ENCODE measurements at regions not wholly inside any gene's neighbourhood (a gene's known extent, or its start where the extent isn't known, plus 50 kb on each side); places are given as distances from the start of the nearest gene placed in this dataset.

DNA sequence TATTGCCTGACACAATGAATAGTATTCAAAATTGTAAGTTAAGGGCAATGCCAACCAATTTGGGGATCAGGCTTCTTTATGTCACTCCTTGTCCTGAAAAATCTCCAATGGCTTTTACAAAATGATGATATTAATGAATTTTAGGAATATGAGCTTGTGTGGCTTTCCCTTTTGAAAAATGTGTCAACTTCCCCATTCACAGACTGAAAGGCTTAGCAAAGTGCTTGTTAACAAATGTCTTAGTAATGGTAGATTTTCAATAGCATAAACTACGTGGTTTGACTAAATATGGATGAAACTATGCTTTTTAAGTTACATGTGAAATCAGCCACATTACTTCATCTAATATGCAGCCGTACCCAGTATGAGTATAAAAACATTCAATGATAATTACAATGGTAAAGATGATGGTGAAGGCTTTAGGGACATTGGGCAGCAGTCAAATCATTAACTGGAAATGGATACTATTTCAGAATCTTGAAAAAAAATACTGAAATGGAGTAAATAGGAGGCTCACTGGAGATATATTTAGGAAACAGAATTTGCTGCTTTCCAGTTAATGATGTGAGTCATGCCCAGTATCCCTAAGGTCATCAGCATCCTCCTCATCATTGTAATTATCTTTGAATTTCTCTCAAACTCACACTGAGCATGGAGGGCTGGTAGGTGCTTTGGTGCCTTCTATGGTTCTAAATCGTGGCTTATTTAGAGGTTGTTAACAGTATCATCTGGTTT lies 113.3 kb upstream of the ZNF608 start:
- TF ChIP-seq, protein P1, sequence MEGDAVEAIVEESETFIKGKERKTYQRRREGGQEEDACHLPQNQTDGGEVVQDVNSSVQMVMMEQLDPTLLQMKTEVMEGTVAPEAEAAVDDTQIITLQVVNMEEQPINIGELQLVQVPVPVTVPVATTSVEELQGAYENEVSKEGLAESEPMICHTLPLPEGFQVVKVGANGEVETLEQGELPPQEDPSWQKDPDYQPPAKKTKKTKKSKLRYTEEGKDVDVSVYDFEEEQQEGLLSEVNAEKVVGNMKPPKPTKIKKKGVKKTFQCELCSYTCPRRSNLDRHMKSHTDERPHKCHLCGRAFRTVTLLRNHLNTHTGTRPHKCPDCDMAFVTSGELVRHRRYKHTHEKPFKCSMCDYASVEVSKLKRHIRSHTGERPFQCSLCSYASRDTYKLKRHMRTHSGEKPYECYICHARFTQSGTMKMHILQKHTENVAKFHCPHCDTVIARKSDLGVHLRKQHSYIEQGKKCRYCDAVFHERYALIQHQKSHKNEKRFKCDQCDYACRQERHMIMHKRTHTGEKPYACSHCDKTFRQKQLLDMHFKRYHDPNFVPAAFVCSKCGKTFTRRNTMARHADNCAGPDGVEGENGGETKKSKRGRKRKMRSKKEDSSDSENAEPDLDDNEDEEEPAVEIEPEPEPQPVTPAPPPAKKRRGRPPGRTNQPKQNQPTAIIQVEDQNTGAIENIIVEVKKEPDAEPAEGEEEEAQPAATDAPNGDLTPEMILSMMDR (IDR thresholded peaks at IDR 0.05; ENCODE audit: low read depth, low read length, missing control alignments), result no peak
- H3K4me3 ChIP-seq (ENCODE audit: low read depth, low read length), result no peak overlapping the region
- DNase-seq (ENCODE audit: low read depth), result no peak
- in situ Hi-C loops (cut with HindIII; ENCODE audit: low sequenced_read_pairs), result no loop called here

DNA sequence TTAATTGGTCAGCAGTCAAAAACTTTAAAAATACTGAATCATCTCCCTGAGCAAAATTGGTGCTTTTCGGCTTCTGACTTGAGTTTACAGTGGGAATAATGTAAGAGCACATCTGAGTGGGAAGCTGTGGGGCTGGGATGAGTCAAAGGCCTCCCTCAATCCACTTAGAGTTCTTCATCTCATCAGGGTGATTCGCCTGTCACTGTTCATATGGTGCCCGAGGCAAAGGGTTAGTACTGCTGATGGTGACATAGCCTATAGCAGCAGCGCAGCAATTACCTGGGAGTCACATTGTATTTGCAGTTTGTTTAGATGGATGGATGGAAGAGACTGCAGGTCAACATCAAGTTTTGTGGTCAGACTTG lies 113.8 kb upstream of the ZNF608 start:
- in situ Hi-C loops (cut with HindIII; ENCODE audit: low sequenced_read_pairs), result no loop called here
- TF ChIP-seq, protein P1 (IDR thresholded peaks at IDR 0.05; ENCODE audit: low read depth, low read length, missing control alignments), result no peak
- DNase-seq (ENCODE audit: low read depth), result no peak
- H3K4me3 ChIP-seq (ENCODE audit: low read depth, low read length), result no peak overlapping the region

DNA sequence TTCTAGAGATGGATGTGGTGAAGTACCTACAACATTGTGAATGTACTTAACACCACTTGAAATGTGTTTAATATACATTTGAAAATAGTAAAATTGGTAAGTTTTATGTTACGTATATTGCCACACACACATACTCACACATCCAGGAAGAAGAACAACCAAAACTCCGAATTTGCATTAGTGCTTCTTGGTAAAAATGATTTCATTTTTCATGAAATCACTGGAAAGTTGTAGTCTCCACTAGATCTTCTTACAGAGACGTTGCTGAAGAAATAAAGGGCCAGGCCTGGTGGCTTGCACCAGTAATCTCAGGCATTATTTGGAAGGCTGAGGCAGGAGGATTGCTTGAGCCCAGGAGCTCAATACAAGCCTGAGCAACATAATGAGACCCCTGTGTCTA lies 118.6 kb upstream of the ZNF608 start:
- TF ChIP-seq, protein P1 (IDR thresholded peaks at IDR 0.05; ENCODE audit: low read depth, low read length, missing control alignments), result no peak
- no peak overlapping the region for H3K4me3 ChIP-seq (ENCODE audit: low read depth, low read length)
- in situ Hi-C loops (cut with HindIII; ENCODE audit: low sequenced_read_pairs), result no loop called here
- no peak for DNase-seq (ENCODE audit: low read depth)

DNA sequence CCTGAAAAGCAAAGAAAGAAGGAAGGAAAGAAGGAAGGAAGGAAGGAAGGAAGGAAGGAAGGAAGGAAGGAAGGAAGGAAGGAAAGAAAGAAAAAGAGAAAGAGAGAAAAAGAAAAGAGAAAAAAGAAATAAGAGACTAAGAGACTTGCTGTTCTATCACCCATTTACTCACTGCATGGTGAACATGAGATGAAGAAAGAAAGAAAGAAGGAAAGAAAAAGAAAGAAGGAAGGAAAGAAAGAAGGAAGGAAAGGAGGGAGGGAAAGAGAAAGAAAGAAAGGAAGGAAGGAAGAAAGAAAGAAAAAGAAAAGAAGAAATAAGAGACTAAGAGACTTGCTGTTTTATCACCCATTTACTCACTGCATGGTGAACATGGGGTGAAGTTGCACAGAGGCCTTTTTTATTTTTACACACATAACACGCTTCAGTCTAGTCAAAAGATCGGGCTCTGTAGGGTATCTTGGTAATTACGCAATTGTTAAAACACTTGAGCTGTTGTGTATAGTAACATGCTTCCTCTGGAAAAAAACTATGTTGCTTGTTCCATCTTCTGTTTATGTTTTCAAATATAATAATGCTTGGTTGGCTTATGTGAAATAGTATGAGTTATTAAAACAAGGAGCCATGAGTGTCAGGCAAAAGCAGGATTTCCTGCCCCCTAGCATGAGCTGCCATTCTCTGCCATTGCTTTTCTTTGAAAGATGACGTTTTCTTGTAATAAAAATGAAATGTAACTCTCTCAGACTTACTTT lies 119.3 kb upstream of the ZNF608 start:
- no peak overlapping the region for H3K4me3 ChIP-seq (ENCODE audit: low read depth, low read length)
- DNase-seq (ENCODE audit: low read depth), result no peak
- TF ChIP-seq, protein P1 (IDR thresholded peaks at IDR 0.05; ENCODE audit: low read depth, low read length, missing control alignments), result no peak
- in situ Hi-C loops (cut with HindIII; ENCODE audit: low sequenced_read_pairs), result no loop called here

DNA sequence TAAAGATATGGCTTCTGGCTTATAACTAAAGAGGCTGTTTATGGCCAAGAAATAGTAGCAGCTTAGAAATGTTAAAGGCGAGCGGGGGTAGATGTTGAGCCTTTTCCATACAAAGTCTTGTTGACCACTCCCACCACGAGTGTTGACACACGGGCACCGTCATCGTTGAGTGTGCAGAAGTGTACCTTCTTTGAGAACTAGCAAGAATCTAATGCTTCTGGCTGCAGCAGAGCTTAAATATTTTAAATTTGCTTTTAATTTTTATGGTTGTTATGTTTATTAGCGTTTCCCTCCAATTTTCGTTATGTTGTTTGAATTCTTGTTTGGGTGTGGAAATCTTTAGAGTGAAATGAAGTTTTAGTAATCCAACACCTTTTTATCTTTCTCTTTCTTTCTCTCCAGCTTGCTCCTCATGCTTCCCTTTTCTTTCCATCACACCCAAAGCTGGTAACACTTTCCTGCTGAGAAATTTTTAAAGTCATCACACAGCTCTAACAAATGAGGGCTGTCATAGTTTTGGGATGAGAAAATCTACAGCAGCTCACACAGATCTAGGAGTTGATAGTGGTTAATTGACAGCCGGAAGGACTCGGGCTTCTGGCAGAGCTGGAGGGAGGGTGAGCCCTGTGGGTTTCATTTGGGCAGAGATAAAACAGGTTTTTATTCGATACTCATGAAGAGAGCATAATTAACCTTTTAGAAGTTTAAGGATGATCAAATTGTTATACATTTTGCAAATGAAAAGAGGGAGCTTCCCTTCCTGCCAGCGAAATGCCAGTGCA lies 120.1 kb upstream of the ZNF608 start:
- TF ChIP-seq, protein P1 (IDR thresholded peaks at IDR 0.05; ENCODE audit: low read depth, low read length, missing control alignments), result no peak
- H3K4me3 ChIP-seq (ENCODE audit: low read depth, low read length), result no peak overlapping the region
- no peak for DNase-seq (ENCODE audit: low read depth)
- in situ Hi-C loops (cut with HindIII; ENCODE audit: low sequenced_read_pairs), result no loop called here

DNA sequence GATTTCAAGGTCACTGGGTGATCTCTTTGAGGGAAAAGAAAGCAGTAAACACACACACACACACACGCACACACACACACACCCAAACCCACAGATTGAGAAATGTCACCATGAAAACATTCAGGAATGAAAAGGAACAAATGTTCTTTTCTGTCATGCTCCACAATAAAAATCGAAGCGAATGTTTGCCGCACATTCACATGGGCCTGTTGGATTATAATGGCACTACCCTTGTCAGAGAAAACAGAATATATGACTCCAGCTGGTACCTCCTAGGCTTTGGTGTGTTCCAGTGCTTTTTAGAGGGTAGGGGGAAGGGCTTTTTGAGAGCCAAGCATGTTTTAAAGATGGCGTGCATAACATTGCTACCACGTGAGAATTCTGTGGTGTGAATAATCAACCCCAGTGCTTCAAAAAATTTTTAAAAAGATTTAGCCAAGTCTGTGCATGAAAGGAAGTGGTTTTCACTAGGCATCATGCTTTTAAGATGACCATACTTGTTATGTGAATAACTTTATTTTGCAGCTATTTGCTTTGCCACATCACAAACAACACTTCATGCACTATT lies 120.8 kb upstream of the ZNF608 start:
- no peak overlapping the region for H3K4me3 ChIP-seq (ENCODE audit: low read depth, low read length)
- DNase-seq (ENCODE audit: low read depth), result peak; percentile 72
- TF ChIP-seq, protein P1 (IDR thresholded peaks at IDR 0.05; ENCODE audit: low read depth, low read length, missing control alignments), result no peak
- in situ Hi-C loops (cut with HindIII; ENCODE audit: low sequenced_read_pairs), result no loop called here
